ENCODE measurements at regions not wholly inside any gene's neighbourhood (a gene's known extent, or its start where the extent isn't known, plus 50 kb on each side); places are given as distances from the start of the nearest gene placed in this dataset.

DNA sequence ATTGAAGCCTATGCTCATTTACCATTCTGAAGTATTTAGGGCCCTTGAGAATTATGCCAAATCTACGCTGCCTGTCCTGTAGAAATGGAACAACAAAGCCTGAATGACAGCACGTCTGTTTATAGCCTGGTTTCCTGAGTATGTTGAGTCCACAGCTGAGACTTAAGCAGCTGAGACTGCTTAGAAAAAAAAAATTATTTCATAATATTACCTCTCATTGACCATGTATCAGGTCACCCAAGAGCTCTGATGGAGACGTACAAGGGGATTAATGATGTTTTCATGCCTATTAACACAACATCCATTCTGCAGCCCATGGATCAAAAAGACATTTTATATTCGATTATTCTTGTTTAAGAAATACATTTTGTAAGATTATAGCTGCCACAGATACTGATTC, 387.2 kb upstream of the NCAM2 start:
- no peak for DNase-seq

DNA sequence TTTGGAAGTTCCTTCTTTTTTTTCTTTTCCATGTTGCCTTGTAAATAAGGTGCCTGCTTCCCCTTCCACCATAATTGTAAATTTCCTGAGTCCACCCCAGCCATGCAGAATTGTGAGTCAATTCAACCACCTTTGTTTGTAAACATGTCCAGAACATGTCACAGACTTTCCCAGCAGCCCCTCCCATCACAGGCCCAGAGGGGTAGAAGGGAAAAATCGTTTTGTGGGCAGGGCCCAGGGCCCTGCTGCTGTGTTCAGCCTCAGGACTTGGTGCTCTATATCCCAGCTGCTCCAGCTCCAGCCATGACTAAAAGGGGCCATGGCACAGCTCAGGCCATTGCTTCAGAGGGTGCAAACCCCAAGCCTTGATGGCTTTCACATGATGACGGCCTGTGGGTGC, 384.6 kb upstream of the NCAM2 start:
- no peak for DNase-seq

DNA sequence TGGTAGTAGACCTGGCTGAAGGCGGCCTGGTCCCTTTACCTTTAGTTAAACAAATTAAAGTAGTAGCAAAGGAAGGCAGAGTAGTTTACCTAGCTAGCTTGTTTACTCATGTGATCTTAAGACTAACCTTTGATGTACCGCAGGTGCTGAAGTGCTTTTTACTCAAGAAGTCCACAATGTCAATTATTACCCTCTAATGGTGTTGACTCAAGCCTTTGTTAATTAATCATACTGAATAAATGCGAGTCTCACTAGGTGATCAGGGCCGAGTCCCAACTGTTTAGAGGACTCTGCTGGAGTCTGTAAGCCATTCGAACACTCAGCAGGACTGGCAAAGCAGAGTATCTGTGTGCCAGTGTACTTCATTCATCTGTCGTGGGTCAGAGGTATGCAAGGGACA, 381.1 kb upstream of the NCAM2 start:
- no peak for DNase-seq

DNA sequence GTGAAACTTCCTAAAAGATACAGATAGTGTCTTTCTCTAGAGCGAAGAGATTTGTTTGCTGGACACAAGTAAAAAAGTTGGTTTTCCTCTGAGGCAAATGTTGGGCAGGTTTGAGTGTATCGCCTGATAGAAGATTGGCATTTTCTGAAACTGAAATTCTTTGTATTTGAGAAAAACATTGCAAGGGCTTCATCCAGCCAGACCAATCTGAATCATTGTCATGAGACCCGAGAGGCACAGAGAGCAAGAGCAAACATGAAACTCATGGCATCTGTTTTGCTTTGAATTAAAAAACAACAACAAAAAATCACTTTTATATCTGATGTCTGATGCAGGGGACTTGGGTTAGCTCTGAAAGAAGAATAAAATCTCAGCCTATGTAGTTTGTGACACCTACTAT, 379.3 kb upstream of the NCAM2 start:
- no peak for DNase-seq

DNA sequence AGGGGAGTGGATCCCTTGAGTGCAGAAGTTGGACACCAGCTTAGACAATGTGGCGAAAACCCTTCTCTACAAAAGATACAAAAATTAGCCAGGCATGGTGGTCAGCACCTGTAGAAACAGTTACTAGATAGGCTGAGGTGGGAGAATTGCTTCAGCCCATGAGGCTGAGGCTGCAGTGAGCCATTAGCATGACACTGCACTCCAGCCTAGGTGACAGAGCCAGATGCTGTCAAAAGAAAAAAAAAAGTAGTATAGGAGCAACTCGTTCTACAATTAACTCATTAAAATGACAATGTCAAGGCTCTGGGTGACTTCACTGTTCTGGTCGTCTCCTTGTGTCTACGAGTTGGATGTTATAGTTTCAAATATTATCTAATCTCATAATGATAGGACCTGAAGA, 370.6 kb upstream of the NCAM2 start:
- no peak for DNase-seq

DNA sequence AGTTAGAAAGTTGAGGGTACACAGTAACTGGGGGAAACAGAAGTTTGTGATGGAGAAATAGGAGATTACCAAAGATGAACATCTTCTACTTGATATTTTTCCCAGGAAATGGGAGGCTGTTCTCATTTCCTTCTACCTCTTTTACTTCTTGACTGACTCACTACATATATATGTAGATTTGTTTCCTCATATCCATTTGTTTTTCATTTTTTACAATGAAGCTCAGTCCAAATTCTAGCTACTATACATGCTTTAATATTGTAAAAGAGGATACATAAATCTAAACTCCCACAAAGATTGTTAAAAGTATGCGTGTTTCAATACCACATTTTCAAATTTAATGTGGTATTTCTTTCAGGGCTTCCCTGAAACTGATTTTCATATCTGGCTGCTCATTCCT, 366.6 kb upstream of the NCAM2 start:
- no peak for DNase-seq

DNA sequence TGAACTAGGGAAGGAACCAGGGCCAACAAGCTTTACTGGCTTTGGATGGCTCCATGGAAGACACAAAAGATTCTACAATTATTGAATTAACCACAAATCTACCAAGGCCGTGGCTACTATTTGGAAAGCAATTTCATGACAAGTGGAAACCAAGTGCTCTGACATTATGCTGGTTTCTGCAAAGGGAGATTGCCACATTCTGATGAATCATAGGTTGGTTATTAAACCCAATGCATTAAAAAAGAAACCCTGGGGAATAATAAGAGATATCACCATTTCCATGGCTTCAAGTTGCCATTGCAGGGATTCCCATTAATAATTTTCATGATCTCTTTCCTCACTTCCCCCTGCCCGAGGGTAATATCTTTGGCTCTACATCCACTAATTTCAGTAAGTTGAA, 359.2 kb upstream of the NCAM2 start:
- DNase-seq: no peak

DNA sequence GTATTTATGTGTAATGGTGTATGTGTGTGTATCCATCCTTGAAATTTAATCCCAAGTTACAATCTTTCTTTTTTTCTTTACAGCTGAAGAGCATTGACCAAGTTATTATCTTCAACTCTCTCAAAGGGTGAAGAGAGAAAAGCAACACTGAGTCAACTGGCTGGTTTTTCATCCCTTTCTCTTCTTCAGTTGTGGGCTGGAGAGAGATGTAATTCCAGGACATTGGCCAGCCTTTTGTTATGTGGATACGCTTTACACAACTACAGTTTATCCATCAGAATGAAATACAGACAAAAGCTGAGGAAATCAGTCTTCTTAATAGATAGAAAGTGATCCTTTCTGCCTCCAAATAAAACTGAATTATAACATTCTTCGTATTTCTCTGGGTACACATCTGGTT, 357.0 kb upstream of the NCAM2 start:
- DNase-seq: no peak

DNA sequence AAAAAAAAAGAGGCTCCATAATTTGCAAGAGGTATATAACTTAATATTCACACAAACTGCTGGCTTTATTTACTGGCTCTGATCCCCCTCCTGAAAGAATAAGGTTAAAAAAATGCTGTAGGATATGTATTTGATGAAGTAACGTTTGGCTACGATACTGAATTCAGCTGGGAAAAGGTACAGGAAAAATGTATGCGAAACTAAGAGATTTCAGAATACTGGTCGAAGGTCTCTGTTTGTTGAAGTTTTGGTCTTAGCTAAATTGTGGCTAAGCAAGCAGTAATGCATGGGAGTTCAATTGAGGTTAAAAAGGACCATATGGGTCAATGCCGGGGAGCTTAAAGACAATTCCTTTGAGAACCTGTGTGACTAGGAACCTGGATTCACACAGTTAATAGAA, 355.5 kb upstream of the NCAM2 start:
- no peak for DNase-seq

DNA sequence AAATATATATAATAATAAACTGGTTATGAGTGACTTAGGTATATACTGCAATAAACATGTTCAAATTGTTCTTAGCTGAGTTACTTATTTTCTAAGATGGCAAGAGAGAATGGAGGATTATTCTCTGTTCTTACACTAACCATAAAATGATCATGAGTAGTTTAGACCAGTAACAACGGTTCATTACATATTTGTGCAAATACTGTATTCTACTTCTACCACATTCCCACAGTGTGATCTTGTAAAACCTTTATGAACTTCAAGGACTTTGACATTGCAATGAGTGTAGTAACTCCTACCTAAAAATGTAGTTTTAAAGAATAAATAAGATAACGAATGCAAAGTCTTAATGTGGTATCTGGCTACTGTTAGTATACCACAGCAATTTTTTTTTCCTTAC, 353.7 kb upstream of the NCAM2 start:
- DNase-seq: no peak

DNA sequence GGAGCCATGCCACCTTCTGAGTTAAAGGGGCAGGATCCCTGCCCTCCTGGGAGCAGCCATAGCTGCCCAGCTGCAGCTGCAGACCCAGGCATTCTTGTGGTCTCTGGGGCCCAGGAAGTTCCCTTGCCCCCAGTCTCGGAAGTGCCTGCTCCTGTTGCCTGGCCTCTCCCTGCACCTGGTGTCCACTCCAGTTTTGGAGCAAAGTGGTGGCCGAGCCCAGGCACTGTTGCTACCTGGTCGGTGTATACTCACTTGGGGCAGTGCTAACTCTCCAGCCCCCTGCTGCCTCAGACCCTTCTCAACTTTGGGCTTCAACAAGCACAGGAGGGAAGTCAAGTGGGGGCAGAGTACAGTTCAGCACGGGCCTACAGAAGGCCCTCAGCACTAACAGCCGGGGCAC, 352.9 kb upstream of the NCAM2 start:
- DNase-seq: no peak

DNA sequence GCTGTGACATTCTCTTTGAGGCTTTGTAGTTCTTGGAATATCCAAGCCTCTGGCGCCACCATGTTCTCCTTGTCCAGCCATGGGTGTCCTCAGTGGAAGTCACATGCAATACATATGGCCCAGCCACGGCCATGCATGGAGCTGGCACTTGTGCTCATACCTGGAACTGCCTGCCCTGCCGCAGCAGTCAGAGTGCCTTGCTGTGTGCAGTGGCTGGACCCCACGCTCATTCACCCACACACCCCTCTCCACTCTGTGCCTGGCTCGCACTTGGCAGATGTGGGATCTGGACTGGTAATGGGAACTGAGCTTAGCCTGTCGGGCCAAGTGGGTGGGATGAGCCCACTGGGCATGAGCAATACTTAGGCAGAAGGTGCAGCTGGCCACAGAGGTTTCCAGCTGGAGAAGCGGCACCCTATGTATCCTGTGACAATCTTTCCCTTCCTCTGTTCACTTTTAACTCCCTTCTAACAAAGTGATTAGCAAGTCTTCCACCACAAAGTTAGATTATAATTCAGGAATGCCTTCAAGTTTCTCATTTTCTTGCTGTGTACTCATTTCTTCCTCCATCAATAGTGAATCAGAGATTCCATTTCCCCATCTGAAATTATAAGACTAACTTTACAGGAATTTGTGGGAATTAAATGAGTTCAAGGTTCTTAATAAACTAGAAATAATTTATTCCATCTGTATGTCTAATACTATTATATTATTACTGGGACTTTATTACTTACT, 351.6 kb upstream of the NCAM2 start:
- no peak for DNase-seq

DNA sequence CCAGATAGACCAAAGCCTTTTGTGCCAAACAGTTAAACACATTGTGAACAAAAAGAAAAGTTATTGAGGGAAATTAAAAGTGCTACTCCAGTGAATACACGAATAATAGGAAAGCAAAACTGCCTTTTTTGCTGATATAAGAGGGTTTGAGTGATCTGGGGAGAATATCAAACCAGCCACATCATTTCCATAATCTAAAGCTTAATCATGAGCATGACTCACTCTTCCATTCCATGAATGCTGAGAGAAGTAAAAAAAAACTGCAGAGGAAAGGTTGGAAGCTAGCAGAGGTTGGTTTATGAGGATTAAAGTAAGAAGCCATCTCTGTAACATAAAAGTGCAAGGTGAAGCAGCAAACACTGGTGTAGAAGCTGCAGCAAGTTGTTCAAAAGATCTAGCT, 350.6 kb upstream of the NCAM2 start:
- no peak for DNase-seq

DNA sequence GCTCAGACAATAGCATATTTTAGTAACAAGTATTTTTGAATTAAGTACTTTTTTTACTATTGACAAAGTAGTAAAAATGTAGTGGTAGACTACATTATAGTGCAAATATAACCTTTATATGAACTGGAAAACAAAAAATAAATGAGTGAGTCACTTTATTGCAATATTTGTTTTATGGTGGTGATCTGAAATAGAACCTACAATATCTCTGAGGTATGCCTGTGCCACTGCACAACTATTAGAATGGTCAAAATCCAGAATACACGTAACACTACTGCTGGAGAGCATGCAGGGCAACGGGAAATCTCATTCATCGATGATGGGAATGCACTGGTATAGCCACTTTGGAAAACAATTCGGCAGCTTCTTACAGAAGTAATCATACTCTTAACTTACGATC, 349.0 kb upstream of the NCAM2 start:
- DNase-seq: no peak

DNA sequence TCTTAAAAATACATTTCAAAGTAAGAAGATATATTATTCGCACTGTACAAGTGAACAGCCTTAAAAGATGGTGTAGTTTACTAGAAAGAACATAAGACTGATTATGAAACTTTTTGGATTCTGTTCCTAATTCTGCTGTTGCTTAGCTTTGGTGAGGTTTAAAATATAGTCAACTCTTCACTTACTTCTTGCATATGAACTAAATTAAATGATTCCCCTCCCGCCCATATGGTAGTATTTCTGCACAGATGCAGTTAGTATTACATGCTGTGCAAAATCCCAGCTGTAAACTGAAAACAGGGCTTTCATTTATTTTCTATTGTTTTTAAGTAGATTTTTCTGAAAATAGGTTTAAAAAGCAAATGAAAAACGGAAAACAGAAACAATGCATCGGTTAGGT, 345.4 kb upstream of the NCAM2 start:
- no peak for DNase-seq

DNA sequence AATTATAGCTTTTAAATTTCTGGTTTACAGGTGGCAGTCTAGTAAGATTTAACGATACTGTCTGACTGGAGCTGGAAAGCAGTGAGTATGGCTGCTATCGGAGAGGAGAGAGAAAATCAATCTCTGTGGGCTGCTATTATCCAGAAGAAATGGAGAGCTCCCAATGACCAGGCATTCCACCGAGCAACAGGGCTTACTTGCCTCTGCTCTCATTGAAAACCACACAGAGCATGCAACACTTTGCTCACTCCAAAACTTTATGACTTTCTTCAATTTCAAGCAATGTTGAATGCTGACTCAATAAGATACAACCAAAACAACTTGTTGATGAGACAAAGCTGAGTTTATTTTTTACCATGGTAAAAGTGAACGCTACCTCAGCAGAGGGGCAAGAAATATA, 337.0 kb upstream of the NCAM2 start:
- no peak for DNase-seq

DNA sequence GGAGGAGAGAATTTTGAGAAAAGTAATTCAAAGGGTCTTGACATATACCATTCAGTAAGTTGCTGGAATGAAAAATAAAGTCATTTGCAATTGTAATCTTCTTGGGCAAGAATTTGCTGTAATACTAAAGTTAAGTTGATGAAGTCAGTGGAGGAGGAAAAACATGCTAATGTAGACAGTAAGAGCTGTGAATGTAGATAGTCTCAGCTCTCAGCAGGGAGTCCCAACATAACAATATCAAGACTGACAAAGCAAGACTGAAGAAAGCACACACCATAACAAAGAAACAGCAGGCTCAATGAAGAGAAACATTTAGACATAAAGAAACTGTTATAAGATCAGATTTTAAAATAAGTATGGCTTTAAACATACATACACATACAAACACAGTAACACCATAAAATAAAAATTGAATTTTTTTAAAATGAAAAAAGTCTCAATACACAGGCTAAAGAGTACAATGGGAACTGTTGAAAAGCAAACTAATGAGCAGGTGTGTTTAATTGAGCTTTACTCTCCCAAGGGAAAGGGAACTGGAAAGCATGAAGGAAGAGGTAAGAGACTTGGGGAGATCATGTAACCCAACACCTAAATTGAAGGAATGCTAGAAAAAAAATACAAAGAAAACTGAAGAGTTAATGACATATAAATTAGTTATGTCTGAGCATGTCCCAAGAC, 336.3 kb upstream of the NCAM2 start:
- DNase-seq: no peak

DNA sequence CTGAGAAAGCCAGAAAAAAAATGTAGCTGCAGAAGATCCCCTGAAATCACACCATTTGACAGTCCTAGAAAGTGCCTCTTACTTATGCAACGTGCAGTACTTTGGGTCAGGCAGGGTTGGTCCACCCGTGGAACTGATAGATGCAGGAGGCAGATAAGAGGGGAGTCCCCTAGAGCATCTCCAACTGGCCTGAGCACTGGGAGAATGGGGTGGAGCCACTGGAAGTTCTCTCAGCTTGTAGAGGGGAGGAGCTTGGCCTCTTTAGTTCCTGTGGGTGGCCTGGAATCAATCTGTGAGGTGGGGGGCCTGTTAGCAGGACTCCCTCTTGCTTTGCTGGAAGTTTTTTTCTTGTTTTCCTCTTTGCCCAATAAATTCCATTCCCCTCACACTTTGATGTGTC, 335.7 kb upstream of the NCAM2 start:
- no peak for DNase-seq

DNA sequence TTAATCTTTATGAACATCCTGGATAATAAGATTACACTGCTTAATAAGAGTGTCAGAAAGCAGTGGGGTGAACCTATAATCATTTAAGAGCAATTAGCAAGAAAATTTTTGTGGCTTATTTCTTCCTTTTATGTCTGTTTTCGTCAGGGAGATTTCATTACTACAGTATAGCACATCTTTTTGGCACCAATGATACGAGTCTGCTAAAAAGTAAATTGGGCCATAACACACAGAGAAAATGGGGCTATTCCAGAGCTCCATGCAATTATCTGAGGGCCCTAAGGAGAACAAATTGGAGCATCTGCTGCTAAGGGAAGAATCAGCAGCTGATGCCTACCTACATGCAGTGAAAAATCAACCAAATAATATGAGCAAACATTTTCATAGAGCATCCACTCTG, 330.3 kb upstream of the NCAM2 start:
- DNase-seq: no peak

DNA sequence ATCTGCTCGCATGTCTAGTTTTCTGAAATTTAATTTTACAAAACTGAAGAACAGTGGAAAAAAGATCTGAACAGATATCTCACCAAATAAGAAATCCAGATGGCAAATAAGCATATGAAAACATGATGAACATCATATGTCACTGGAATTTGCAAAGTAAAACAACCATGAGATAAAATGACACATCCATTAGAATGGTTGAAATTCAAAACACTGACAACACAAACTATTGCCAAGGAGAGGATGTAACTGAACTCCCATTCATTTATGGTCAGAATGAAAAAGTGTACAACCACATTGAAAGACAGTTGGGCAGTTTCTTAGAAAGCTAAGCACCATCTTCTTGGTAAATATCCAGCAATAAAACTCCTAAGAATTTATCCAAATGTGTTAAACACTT, 312.7 kb upstream of the NCAM2 start:
- no peak for DNase-seq

DNA sequence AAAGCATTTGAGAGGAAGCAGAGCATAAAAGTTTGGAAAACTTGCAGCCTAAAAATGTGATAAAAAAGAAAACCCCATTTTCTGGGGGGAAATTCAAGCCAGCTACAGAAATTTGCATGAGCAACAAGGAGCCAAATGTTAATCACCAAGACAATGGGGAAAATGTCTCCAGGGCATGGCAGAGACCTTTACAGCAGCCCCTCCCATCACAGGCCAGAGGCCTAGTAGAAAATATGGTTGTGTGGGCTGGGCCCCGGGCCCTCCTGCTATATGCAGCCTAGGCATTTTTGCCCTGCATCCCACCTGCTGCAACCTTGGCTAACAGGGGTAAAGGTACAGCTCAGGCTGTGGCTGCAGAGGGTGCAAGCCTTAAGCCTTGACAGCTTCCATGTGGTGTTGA, 299.6 kb upstream of the NCAM2 start:
- no peak for DNase-seq

DNA sequence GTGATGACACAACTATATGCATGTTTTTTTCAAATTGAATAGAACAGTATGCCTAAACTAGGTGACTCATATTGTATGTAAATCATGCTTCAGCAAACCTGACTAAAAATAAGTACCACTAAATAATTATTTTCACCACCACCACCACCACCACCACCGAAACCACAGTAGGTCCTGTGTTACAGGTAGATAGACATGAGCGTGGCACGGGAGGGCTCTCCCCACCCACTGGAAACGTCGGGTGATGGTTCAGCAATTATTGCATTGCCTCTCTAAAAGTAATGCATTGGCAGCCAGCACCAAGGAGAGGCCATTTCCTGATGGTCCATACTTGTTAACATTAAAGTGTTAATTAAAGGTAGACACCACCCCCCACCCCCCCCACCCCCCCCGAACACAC, 297.0 kb upstream of the NCAM2 start:
- no peak for DNase-seq

DNA sequence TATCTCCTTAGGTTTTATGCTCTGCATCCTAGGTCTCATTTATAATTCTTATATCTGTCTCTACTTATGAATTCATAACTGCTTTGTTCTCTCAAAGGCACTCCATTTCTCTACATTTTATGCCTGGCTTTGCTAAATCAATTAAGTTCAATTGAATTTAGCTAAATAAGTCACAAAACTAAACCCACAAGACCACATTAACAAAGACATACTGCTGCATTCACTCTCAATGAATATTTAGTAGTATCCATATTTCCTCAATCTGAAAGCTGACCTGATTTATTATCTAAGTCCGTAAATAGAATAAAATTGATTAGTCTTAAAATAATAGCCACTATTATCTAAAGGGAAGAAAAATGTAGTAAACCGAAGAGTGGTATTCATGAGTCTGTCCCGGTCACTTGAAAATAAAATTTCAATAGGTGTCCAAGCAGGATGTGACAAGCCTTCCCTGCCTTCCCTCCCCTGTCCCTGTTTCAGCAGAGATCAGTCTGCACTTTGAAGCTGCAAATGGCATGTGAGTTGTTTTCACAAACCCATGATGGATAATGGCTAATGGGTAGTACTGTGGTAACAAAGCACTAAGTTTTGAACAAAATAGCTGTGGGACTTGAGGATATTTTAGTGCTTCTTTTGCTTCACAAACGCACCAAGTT, 295.0 kb upstream of the NCAM2 start:
- DNase-seq: no peak

DNA sequence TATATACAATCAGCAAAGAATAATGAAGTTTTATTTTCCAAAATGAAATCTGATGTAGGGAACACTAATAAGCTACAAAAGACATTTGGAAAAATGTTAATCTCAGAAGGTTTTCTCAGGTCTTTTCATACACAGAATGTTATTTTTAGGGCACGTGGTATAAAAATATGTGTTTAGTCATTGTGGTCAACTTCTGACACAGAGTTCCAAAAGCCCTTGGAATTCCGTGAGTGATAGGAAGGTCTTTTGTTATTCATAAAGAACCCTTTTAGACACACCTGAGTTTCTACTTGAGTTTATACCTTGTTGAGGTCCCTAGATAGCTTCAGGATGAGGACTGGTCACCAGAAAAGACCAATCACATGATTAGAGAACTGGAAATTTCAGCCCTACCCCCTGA, 277.6 kb upstream of the NCAM2 start:
- DNase-seq: no peak

DNA sequence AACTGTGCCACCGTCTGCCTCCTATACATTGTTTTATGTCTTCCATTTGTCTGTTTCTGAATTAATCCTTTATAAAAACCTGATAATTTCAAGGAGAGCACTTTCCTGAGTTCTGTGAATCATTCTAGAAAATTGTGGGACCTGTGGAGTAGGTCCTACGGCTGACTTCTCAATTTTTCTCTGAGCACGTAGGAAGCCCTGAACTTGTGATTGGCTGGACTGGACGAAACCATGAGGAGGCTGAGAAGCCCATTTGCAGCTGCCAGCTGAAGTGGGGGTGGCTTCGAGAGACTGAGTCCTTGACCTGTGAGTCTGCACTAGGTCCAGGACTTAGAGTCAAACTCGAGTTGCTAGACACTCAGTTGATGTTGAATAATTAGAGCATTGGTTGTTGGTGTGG, 277.1 kb upstream of the NCAM2 start:
- DNase-seq: no peak
